ENCODE measurements at regions not wholly inside any gene's neighbourhood (a gene's known extent, or its start where the extent isn't known, plus 50 kb on each side); places are given as distances from the start of the nearest gene placed in this dataset.

DNA sequence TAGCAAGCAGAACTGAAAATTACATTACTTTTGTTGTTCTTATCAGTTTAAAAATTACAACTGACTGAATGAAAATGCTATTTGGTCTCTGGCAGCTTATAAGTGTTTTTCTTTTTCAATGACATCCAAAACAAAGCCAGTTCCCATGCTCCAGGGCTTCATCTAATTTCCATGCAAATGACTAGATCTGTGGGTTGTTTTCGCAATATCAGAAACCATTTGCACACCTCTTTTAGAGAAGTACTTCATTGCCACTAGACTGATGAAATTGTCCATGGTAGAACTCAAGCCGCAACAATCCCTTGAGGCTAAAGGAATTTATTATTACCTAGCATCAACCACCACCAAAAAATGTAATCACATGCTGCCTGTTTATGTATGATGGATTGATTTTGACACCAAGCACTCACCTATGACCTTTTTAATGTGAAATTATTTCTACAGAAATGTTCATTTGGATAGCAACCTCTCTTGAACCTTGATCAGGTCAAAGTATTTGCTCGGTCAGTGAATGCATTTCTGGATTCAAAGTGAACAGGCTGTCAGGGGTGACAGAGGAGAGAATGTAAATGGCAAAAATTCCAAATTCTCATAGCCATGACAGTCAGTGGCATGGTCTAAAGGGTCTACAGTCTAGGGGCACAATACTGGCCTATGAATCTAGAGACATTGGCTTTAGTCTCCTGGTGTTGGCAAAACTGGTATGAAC lies 769.3 kb downstream of the SORCS1 start:
- H3K4me3 ChIP-seq (ENCODE audit: low read depth, poor library complexity, severe bottlenecking): no peak overlapping the region
- DNase-seq (ENCODE audit: low spot score in 2 of 2): no peak
- TF ChIP-seq POLR2A (IDR thresholded peaks at IDR 0.05) (no peak), CTCF (IDR thresholded peaks at IDR 0.05) (no peak)
- 46 to 56% methylated on average over 3 of the region's 3 CpGs for WGBS, 2 donors
- intact Hi-C loops (cut with DNase I; ENCODE audit: low total_unique reads): no loop called here

- no peak for DNase-seq (ENCODE audit: low spot score in 2 of 2)
- 55 to 59% methylated on average over 4 of the region's 4 CpGs for WGBS, 2 donors
- no peak for TF ChIP-seq CTCF (IDR thresholded peaks at IDR 0.05)
- TF ChIP-seq POLR2A (IDR thresholded peaks at IDR 0.05): no peak
- intact Hi-C loops (cut with DNase I; ENCODE audit: low total_unique reads): no loop called here
- no peak overlapping the region for H3K4me3 ChIP-seq (ENCODE audit: low read depth, poor library complexity, severe bottlenecking)
Observed at GRCh38 chr10:106392778-106393177, 771.7 kb downstream of the SORCS1 start.

- TF ChIP-seq POLR2A (IDR thresholded peaks at IDR 0.05) (no peak), CTCF (IDR thresholded peaks at IDR 0.05) (no peak)
- no peak overlapping the region for H3K4me3 ChIP-seq (ENCODE audit: low read depth, poor library complexity, severe bottlenecking)
- intact Hi-C loops (cut with DNase I; ENCODE audit: low total_unique reads): no loop called here
- DNase-seq (ENCODE audit: low spot score in 2 of 2): no peak
Observed at GRCh38 chr10:106387063-106387462, 777.4 kb downstream of the SORCS1 start.

GRCh38 chr10:106384496-106384895 lies 780.0 kb downstream of the SORCS1 start:
- 36 to 51% methylated on average over 5 of the region's 5 CpGs for WGBS, 2 donors
- DNase-seq (ENCODE audit: low spot score in 2 of 2): no peak
- intact Hi-C loops (cut with DNase I; ENCODE audit: low total_unique reads): no loop called here
- no peak overlapping the region for H3K4me3 ChIP-seq (ENCODE audit: low read depth, poor library complexity, severe bottlenecking)
- TF ChIP-seq POLR2A (IDR thresholded peaks at IDR 0.05): no peak
- no peak for TF ChIP-seq CTCF (IDR thresholded peaks at IDR 0.05)

DNA sequence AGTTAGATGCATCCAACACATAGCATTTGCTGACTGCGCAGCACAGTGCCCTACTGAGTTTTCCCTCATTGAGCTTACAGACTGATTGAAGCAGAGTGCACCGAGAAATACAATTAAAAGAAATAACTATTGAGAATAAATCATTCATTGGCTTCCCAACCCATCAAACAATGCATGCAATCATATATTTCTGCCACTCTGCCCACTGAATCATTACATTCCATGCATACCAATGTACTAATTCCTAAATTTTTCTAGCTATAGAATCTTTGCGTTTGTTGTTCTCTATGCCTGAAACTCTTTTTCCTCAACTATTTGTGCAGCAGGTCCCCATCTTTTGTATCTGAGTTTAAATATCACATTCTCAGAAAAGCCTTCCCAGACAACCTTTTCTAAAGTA lies 783.8 kb downstream of the SORCS1 start:
- no peak overlapping the region for H3K4me3 ChIP-seq (ENCODE audit: low read depth, poor library complexity, severe bottlenecking)
- DNase-seq (ENCODE audit: low spot score in 2 of 2): no peak
- intact Hi-C loops (cut with DNase I; ENCODE audit: low total_unique reads): no loop called here
- WGBS, 2 donors: 81 to 84% methylated on average over 3 of the region's 3 CpGs
- no peak for TF ChIP-seq POLR2A (IDR thresholded peaks at IDR 0.05)
- TF ChIP-seq CTCF (IDR thresholded peaks at IDR 0.05): no peak

- TF ChIP-seq POLR2A (IDR thresholded peaks at IDR 0.05) (no peak), CTCF (IDR thresholded peaks at IDR 0.05) (no peak)
- H3K4me3 ChIP-seq (ENCODE audit: low read depth, poor library complexity, severe bottlenecking): no peak overlapping the region
- no peak for DNase-seq (ENCODE audit: low spot score in 2 of 2)
- intact Hi-C loops (cut with DNase I; ENCODE audit: low total_unique reads): no loop called here
- 80 to 85% methylated on average over 3 of the region's 3 CpGs for WGBS, 2 donors
Observed at GRCh38 chr10:106378251-106378650, 786.3 kb downstream of the SORCS1 start.

All from lower leg skin (tissue), 4 donors.